ENCODE measurements at regions not wholly inside any gene's neighbourhood (a gene's known extent, or its start where the extent isn't known, plus 50 kb on each side); places are given as distances from the start of the nearest gene placed in this dataset.

- POLR2A ChIA-PET, result interaction anchor here (0.7 kb wide), 1 partner anchor 349 kb away, joined by 3 read pairs; no protein-coding TSS in a partner anchor
- H3K4me1 ChIP-seq (ENCODE audit: control insufficient read depth, insufficient read depth, low read length), result no peaks in the 10 kb centered on the region
These were observed 104.4 kb downstream of the BTBD3 start for GRCh38 chr20:12022126-12022525.

DNA sequence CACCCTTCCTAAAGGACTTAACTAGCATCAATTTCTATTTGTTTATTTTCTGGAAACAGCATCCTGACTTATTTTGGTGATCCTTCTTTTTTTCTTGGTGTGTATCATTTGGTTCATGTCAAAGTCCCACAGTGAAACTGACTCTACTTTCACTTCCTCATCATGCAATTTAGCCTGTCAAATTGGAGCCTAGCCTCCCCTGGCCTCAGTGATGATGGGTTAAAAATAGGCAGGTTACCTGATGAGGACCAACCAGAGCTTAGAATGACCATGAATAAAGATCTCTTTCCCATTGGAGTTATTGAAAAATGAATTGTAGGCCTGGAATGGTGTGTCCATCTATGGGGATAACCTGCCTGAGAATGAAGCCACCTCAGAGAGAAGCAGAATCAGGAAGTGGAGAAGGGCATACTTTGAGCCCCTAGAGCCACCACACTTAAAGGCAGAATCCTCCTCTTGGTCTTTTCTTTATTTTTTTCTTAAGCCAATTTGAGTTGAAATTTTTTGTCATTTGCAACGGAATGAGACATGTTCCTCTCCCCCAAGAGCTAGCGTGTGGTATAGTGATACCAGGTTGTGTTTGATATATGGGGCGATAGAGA lies 105.6 kb downstream of the BTBD3 start:
- TF ChIP-seq ATF2 (tag by site-specific recombination; IDR thresholded peaks at IDR 0.05; ENCODE audit: low read depth) (no peak), ZNF426 (tag by site-specific recombination; IDR thresholded peaks at IDR 0.05) (no peak), ZNF776 (tag by site-specific recombination; IDR thresholded peaks at IDR 0.05; ENCODE audit: borderline replicate concordance) (no peak), TRIM28 (IDR thresholded peaks at IDR 0.05; ENCODE audit: borderline replicate concordance, low read length) (no peak), ZNF214 (tag by site-specific recombination; IDR thresholded peaks at IDR 0.05; ENCODE audit: borderline replicate concordance) (no peak), ZNF560 (tag by site-specific recombination; IDR thresholded peaks at IDR 0.05; ENCODE audit: borderline replicate concordance) (no peak), ZNF610 (tag by site-specific recombination; IDR thresholded peaks at IDR 0.05; ENCODE audit: borderline replicate concordance) (no peak), ZNF404 (tag by site-specific recombination; IDR thresholded peaks at IDR 0.05) (no peak), ZSCAN30 (tag by site-specific recombination; IDR thresholded peaks at IDR 0.05) (no peak), FEZF1 (tag by site-specific recombination; IDR thresholded peaks at IDR 0.05) (no peak)
- TF ChIP-seq, protein P1, sequence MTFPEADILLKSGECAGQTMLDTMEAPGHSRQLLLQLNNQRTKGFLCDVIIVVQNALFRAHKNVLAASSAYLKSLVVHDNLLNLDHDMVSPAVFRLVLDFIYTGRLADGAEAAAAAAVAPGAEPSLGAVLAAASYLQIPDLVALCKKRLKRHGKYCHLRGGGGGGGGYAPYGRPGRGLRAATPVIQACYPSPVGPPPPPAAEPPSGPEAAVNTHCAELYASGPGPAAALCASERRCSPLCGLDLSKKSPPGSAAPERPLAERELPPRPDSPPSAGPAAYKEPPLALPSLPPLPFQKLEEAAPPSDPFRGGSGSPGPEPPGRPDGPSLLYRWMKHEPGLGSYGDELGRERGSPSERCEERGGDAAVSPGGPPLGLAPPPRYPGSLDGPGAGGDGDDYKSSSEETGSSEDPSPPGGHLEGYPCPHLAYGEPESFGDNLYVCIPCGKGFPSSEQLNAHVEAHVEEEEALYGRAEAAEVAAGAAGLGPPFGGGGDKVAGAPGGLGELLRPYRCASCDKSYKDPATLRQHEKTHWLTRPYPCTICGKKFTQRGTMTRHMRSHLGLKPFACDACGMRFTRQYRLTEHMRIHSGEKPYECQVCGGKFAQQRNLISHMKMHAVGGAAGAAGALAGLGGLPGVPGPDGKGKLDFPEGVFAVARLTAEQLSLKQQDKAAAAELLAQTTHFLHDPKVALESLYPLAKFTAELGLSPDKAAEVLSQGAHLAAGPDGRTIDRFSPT (tag by site-specific recombination; IDR thresholded peaks at IDR 0.05), result no peak
- ChIA-PET CTCF (interaction anchor here (2.2 kb wide), 1 partner anchor 11 kb away, joined by 14 read pairs; no protein-coding TSS in a partner anchor), POLR2A (no interaction called here)
- H3K9me3 ChIP-seq (ENCODE audit: control insufficient read depth, insufficient read depth, low read depth, low read length), result no peaks in the 10 kb centered on the region
- no peaks in the 10 kb centered on the region for H3K36me3 ChIP-seq (ENCODE audit: control insufficient read depth in 2 of 2, insufficient read depth in 1 of 2, low read length in 2 of 2)
- no peak overlapping the region for H3K27ac ChIP-seq (ENCODE audit: extremely low read depth, low read depth, low read length)
- no peaks in the 10 kb centered on the region for H3K4me1 ChIP-seq (ENCODE audit: control insufficient read depth, insufficient read depth, low read length)
- H3K4me3 ChIP-seq (ENCODE audit: low read depth, low read length), result no peak overlapping the region

More at GRCh38 chr20:12022126-12022525, 104.4 kb downstream of the BTBD3 start:
- CTCF ChIA-PET, result interaction anchor here (1.4 kb wide), 1 partner anchor 10 kb away, joined by 8 read pairs; no protein-coding TSS in a partner anchor
- TF ChIP-seq ZNF624 (tag by site-specific recombination; IDR thresholded peaks at IDR 0.05), result no peak
- TF ChIP-seq ZNF791 (tag by site-specific recombination; IDR thresholded peaks at IDR 0.05), result no peak
- TF ChIP-seq KLF10 (tag by site-specific recombination; IDR thresholded peaks at IDR 0.05), result no peak
- no peak for TF ChIP-seq ZBTB1 (tag by site-specific recombination; IDR thresholded peaks at IDR 0.05)
- TF ChIP-seq ZNF701 (tag by site-specific recombination; IDR thresholded peaks at IDR 0.05), result no peak
- no peak for TF ChIP-seq ZNF645 (tag by site-specific recombination; IDR thresholded peaks at IDR 0.05)
- no peak overlapping the region for H3K4me3 ChIP-seq (ENCODE audit: low read depth, low read length)
- no peaks in the 10 kb centered on the region for H3K36me3 ChIP-seq (ENCODE audit: control insufficient read depth in 2 of 2, insufficient read depth in 1 of 2, low read length in 2 of 2)
- no peak overlapping the region for H3K27ac ChIP-seq (ENCODE audit: extremely low read depth, low read depth, low read length)
- no peaks in the 10 kb centered on the region for H3K9me3 ChIP-seq (ENCODE audit: control insufficient read depth, insufficient read depth, low read depth, low read length)

GRCh38 chr20:12028771-12029170 lies 111.1 kb downstream of the BTBD3 start:
- no peak overlapping the region for H3K27ac ChIP-seq (ENCODE audit: extremely low read depth, low read depth, low read length)
- ChIA-PET CTCF (interaction anchor here (1.6 kb wide), 1 partner anchor 16 kb away, joined by 5 read pairs; no protein-coding TSS in a partner anchor), POLR2A (no interaction called here)
- no peaks in the 10 kb centered on the region for H3K9me3 ChIP-seq (ENCODE audit: control insufficient read depth, insufficient read depth, low read depth, low read length)
- no peaks in the 10 kb centered on the region for H3K4me1 ChIP-seq (ENCODE audit: control insufficient read depth, insufficient read depth, low read length)
- no peak overlapping the region for H3K4me3 ChIP-seq (ENCODE audit: low read depth, low read length)
- H3K36me3 ChIP-seq (ENCODE audit: control insufficient read depth in 2 of 2, insufficient read depth in 1 of 2, low read length in 2 of 2), result no peaks in the 10 kb centered on the region
- TF ChIP-seq ZNF266 (tag by site-specific recombination; IDR thresholded peaks at IDR 0.05; ENCODE audit: low read depth) (no peak), ZNF585B (tag by site-specific recombination; IDR thresholded peaks at IDR 0.05) (no peak), ZNF341 (tag by site-specific recombination; IDR thresholded peaks at IDR 0.05; ENCODE audit: low read depth) (no peak), ZIC2 (tag by site-specific recombination; IDR thresholded peaks at IDR 0.05) (no peak)
- TF ChIP-seq, protein P2, sequence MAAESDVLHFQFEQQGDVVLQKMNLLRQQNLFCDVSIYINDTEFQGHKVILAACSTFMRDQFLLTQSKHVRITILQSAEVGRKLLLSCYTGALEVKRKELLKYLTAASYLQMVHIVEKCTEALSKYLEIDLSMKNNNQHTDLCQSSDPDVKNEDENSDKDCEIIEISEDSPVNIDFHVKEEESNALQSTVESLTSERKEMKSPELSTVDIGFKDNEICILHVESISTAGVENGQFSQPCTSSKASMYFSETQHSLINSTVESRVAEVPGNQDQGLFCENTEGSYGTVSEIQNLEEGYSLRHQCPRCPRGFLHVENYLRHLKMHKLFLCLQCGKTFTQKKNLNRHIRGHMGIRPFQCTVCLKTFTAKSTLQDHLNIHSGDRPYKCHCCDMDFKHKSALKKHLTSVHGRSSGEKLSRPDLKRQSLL (tag by site-specific recombination; IDR thresholded peaks at IDR 0.05), result no peak
- TF ChIP-seq, protein P3, sequence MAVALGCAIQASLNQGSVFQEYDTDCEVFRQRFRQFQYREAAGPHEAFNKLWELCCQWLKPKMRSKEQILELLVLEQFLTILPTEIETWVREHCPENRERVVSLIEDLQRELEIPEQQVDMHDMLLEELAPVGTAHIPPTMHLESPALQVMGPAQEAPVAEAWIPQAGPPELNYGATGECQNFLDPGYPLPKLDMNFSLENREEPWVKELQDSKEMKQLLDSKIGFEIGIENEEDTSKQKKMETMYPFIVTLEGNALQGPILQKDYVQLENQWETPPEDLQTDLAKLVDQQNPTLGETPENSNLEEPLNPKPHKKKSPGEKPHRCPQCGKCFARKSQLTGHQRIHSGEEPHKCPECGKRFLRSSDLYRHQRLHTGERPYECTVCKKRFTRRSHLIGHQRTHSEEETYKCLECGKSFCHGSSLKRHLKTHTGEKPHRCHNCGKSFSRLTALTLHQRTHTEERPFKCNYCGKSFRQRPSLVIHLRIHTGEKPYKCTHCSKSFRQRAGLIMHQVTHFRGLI (tag by site-specific recombination; IDR thresholded peaks at IDR 0.05), result no peak
